HuH-7 (cell line): ENCODE measurements at regions not wholly inside any gene's neighbourhood (a gene's known extent, or its start where the extent isn't known, plus 50 kb on each side); places are given as distances from the start of the nearest gene placed in this dataset.
"Not testable (repeated sequence)": the region's sequence is repeated elsewhere in the genome, so short reads cannot be mapped to it uniquely, and the experiment has no call there.

Source experiments
- DNase-seq: peaks from one replicate; pipeline ENCODE4 v3.0.0; 2011; ENCODE audit warnings: low spot score

DNA sequence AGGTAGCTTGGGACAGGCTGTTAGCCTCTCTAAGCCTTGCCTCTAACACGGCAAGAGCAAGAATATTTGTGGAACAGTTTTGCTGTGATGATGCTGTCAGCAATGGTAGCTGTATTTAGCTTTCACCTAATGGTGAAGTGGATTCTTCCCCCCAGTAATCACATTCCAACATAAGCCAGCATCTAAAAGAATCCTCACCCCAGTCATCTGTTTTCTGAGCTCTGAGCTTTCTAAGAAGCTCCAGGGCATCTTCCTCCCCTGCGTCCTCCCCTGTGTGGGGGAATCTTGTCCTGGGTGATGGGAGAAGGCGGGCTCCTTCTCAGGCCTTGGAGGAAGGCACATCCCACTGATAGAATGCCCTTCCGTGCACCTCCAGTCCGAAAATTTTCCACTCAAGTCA, 367.6 kb downstream of the BRD1 start:
- DNase-seq = no peak

DNA sequence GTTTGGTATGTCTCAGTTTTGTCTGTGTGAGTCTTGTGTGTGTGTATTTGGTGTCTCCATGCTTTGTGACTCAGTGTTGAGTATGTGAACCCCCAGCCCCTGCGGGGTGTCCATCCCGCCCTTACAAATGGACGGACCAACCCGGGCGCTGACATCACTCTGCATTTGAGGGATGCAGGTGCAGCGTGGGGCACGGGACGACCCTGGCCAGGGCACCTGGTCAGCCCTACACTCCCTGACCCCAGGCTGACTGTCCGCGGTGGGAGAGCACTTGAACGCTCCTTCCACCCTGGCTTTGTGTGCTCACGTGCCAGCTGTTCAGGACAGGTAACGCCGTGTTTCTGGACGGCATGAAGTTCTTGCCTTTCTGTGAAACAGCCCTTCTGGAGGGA, 369.0 kb downstream of the BRD1 start:
- DNase-seq = no peak

DNA sequence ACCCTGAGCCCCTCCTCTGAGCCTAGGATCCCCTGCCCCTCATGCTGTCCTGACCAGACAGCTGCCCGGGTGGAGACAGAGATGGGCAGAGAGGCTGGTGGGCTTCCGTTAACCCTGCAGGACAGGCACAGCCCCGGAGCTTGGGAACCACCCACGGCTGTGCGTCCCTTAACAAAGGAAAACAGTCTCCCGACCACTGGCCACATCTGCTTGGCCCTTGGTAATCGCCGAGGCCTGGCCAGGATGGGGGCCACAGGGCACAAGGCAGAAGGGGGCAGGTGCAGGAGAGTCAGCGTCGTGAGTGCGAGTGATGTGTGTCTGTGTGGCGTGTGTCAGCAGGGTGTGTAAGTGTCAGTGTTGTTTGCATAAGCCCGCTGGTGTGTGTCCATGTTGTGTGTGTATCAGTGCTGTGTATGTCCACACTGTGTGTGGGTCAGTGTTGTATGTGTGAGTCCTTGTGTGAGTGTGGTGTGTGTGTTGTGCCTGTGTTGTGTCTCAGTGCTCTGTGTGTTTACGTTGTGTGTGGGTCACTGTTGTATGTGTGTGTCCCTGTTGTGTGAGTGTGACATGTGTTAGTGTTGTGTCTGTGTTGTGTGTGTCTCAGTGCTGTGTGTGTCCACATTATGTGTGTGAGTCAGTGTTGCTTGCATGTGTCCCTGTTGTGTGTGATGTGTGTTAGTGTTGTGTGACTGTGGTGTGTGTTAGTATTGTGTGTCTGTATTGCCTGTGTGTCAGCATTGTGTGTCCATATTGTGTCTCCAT, 369.5 kb downstream of the BRD1 start:
- no peak for DNase-seq

DNA sequence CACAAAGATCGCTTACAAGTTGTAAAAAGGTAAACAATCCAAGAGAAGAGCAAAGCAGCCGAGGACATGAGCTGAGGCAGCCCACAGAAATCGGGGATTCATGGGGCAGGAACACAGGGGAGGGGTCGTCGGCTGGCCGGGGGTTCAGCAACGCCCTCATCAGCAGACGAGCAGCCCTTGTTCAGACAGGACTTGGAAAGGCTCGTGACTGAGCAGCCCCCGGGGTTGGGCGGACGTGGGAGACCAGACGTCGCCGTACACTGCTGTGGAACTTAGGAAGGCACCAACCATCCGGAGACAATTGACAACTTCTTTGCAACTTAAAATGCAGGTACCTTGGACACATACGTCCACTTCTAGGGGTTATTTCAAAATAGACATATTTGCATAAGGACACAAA, 370.5 kb downstream of the BRD1 start:
- no peak for DNase-seq

DNA sequence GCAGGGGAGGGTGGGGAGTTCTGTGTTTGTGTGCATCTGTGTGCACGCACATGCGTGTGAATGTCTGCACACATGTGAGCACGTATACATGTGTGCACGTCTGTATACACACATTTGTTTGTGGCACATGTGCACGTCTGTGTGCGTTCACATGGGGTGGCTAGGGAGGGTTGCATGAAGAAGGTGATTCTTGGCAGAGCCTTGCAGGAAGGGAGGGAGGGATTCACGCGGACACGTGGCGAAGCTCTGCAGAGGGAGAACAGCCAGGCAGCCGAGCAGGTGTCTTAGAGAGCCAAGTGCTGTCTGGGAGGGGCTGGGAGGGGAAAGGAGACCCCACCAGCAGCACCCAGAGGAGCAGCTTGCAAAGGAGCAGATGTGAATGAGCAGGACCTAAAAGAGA, 372.1 kb downstream of the BRD1 start:
- DNase-seq = no peak

DNA sequence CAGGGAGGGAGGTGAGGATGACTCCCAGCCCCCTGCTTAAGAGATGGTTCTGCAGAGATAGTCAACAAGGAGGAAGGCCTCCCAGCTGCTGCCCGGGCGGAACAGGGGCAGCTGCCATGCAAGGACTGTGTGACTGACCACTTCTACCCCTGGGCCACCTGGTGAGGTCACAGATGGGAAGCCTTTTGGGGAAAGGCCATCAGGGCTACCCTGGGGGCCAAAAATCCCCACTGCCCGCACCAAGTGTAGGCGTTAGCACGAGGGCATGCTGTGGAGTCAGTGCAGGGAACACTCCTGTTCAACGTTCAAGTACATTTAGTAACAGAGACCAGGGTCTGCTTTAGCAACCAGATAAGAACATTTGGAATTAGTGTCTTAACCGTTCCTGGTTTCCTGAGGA, 372.9 kb downstream of the BRD1 start:
- DNase-seq = no peak

DNA sequence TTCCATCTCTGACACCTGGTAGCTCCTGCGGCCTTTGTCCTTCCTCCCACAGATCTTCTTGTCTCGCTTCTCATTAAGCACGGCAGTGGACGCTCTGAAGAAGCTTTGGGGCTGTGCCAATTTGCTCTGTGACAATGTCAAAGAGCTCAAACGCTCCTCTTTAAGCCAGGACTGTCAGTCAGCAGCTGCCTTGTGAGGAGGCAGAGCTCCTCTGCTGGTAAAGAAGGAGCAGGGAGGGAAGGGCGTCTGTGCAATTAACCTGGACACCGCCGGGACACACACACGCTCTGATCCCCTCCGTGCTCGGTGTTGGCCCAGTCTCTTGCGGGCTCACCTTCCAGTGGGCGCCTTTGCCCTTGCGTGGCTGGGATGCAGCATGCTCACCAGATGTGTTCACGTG, 373.9 kb downstream of the BRD1 start:
- DNase-seq = no peak

DNA sequence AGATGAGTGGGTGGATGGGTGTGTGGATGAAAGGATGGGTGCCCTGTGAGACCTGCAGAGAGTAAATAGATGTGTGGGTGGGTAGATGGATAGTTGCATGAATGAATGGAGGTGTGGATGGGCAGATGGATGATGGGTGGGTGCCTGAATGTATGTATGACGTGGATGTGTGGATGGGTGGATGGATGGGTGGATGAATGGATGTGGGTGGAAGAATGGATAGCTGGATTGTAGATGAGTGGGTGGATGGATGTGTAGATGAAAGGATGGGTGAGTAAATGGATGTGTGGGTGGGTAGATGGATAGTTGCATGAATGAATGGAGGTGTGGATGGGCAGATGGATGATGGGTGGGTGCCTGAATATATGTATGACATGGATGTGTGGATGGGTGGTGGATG, 374.7 kb downstream of the BRD1 start:
- not testable (repeated sequence) for DNase-seq

DNA sequence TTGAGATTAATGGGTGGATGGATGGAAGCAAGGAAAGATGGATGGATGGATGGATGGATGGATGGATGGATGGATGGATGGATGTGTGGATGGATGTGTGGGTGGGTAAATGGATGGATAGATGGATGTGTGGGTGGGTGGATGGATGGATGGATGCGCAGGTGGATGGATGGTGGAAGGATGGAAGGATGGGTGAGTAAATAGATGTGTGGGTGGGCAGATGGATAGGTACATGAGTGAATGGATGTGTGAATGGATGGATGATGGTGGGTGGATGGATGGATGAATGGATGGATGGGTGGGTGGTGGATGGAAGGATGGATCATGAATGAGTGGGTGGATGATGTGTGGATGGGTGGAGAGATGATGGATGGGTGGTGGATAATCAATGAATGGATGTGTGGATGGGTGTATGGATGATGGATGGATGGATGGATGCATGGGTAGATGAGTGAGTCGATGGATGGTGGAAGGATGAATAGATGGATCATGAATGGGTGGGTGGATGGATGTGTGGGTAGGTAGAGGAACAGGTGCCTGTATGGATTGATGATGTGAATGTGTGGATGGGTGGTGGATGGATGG, 375.2 kb downstream of the BRD1 start:
- no peak for DNase-seq

DNA sequence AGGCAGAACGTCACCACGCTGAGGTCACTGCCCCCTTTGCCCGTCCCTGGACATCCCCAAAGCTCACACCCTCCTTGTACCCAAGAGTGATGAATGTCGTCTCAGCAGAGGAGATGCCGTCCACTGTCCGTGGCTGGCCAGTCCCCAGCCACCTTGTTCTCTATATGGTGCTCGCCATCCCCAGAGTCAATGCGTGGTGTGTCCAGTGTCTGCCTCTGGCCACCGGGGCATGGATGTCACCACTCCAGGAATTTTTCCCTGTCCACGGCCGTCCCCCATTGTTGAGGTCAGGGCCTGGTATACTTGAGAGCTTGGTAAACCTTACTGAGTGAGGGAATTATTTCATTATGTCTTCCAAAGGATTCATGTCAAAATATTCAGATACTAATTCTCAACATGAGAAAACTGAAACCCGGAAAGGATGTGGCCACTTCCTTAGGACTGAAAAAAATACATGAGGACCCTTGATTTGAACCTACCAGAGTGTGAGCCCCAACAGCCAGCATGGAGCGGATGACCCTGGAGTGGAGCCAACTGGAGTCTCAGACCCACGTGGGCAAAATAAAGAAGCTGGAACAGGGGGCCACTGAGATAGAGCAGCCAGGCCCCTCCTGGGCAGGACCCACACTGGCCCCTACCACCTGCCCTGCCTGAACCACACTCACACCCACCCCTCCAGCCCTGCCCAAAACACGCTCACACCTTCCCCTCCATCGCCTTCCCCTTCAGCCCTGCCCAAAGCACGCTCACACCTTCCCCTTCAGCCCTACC, 376.4 kb downstream of the BRD1 start:
- no peak for DNase-seq

DNA sequence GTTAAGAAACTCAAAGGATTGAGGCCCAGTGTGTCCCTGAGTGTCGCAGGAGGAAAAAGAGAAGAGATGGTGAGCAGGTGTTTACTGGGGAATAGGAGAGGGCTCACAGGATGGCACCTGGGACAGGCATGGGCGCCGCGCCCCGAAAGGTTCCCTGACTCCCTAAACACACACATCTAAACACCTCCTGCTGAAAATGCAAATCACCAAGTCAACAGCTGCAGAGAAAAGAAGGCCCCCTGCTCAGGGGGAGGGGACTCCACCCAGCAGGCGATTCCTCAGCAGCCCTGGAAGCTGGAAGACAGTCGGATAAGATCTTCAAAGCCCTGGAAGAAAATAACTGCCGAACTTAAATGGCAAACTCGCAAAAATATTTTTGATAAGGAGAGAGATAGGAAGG, 377.2 kb downstream of the BRD1 start:
- DNase-seq = no peak

DNA sequence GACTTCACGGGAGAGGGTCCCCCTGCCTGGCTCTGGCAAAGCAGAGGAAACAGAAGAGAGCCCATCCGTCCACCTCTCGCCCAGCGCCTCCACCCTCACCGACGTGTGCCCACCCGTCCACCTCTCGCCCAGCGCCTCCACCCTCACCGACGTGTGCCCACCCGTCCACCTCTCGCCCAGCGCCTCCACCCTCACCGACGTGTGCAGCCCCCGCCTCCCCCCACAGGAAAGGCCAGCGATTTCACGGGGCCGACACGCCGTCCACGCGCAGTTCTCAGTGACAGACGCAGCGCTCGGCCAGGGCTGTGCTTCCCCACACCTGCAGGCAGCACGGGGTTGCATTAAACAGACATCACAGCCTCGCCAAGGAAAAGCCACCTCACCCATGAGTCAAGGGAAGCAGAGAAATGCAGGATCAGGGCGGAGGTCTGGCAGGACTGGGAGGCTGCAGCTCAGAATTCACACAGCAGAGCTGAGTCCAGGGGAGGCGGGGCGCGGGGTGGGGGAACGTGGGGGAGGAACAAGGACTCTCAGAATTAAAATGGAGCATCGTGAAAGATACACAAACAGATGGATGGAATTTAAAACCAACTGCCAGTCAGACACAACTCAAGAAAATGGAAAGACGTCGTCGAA, 377.7 kb downstream of the BRD1 start:
- DNase-seq = no peak

DNA sequence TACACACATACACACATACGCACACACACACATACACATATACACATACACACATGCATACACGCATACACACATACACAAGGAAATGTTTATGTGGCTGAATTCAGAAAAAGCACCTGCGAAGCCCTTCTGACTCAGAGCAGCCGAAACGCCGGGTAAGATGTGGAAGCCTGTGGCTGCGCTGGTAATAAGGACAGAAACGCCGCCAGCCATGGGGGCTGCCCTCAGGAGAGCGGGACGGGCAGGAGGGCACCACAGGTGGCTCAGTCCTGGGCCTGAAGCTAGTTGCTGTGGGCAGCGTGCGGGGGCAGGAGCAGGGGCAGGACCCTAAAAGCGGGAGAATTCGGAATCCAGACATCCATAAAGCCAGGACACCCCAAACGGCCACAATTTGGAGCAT, 378.3 kb downstream of the BRD1 start:
- no peak for DNase-seq

DNA sequence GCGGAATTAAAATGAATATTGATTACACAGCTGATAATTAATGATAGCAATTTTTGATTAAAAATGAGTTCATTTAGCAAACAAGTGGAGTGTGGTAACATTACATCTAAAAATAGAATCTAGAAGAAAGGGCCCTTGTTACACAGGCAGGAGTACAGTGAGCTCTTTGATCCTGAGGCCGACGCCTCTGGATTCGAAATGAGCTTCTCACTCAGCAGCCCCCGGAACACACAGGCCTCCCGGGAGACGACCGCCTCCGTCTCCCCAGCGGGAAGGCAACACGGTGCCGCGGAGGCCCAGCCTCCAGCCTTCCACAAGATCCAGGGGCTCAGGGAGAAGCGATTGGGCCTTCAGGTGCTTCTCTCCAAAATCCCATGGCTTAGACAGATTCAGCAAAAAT, 379.1 kb downstream of the BRD1 start:
- DNase-seq = no peak

DNA sequence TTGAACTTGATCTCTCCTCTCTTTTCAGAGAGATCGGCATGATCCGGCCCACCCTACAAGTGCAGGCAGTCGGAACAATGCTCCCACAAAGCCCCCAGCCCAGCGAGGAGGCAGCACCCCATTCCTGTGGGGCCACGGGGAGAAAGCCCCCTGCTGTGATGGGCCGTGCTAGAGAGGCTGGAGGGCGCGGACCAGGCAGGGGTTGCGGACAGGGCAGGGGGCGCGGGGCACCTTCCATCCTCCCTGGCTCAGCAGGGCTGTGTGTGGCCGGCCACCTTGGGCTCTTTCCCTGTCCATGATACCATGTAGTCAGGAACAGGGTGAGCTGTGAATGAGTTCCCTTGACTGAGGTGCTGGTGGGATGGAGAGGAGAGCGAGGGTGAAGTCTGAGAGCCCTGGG, 379.8 kb downstream of the BRD1 start:
- DNase-seq = no peak

DNA sequence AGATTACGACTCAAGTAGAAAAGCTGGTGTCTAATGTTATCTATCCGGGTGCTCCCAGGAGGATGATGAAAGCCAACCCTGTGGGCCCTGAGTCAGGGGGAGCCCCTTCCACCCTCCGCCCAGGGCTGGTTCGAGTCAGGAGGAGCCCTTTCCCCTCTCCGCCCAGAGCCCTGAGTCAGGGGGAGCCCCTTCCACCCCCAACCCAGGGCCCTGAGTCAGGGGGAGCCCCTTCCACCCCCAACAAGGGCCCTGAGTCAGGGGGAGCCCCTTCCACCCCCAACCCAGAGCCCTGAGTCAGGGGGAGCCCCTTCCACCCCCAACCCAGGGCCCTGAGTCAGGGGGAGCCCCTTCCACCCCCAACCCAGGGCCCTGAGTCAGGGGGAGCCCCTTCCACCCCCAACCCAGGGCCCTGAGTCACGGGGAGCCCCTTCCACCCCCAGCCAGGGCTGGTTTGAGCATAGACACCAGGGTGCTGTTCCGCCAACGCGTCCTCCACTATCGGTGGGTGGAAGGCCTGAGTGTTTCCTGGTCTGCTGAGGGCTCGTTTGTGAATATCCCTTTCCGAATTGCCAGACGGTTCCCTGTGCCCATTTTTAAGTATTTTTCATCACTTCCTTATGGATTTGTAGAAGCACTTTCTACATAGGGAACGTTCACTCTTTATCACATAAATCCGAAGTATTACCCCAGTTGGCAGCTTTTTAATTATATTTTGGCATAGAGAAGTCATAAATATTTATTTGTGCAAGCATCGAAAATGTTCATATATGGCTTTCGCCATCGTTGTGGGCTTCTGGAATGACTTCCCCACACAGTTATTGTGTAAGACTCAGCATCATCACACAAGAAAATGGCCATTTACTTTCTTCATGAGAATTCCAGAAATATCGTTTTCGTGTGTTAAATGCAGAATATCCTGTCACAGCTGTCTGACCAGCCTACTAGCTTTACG, 380.6 kb downstream of the BRD1 start:
- DNase-seq = no peak

DNA sequence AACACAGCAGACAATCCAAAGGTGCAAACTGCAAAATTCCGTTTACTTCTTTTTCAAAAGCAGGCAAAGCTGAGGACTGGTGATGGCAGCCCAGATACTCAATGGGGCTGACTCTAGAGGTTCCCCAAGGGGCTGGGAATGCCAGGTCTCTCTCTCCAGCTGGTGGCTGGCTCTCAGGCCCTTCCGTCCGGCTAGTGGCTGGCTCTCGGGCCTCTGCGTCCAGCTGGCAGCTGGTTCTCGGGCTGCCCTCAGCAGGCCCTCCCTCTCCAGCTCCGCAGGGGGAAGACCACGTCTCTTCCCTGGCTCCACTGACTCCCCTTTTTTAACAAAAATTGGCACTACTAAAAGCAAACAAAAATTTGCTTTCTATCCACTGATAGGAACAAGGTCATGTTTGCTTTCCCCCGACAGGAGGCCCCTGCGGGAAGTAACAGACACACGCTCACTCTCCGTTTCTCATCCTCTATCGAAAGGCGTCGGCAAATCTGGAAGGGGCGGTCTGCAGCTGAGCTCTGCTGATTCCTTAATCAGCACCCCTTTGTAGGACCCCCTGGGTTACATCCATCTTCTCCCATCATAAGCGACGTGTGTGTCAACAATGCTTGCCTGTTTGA, 381.4 kb downstream of the BRD1 start:
- no peak for DNase-seq

DNA sequence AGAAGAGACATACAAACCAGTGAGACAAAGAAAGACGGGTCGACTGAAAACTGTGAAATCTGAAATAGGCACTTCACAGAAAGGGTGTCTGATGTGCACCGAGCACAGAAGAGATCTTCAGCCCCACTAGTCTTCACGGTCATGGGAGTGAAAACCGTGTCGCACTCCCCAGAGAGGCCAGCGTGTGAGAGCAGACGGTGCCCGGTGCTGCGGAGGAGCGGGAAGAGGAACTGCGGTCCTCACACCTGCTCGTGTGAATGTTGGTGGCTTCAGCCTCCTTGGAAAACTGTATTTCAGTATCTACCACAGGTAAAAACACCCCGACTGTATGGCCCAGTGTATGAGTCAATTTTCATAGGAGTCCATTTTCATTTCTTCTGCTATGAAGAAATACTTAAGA, 382.9 kb downstream of the BRD1 start:
- no peak for DNase-seq

DNA sequence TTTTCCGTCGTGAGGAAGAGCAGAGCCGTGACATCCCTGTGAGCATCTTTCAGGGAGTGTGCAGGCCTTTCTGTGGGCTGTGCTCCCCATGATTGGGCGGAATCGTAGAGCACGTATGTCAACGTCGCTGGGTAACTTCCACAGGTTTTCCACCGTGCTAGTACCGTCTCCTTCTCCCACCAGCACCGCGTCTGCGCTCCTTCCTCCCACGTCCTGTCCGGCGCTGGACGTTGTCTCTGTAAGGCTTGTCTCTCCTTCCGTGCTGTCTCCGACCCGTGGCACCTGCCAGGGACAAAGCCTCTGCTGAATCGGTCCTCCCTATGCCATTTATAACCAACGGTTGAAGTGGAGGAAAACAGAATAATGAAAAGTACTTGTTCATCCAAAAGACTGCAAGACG, 386.7 kb downstream of the BRD1 start:
- no peak for DNase-seq

DNA sequence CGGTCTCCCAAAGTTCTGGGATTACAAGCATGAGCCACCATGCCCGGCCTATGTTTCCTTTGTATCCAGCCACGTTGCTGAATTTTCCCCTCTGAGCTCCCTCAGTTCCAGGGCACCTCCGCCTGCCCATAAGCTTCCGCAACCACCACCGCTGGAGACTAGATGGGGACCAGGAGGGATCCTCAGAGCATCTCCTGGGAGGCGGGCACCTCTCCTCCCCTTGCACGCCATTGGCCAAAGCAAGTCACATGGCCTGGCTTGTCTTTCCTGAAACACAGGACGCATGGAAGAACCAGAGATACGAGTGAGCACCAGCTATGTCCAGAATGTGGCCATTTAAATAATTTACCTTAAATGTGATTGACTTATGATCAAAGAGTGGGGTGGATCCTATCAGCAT, 388.3 kb downstream of the BRD1 start:
- DNase-seq = no peak

DNA sequence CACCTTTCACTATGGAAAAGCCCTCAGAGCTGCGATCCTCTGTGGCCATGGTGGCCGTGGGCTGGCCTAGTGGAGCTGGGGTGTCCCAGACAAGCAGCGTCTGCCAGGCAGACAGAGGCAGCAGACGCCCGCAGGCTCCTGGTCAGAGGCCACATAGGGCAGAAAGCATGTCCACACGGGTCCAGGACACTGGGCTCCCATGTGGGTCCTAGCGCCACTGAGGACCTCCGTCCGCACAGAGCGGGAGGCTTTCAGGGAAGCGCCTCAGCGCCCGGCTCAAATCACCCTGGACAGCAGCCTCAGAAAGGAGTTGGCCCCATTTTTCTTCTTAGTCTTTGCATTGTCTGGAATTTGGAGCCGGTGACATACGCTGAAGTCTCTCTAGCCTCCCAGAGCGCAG, 389.7 kb downstream of the BRD1 start:
- no peak for DNase-seq
